Prostate gland (tissue), 2 donors: ENCODE measurements at regions not wholly inside any gene's neighbourhood (a gene's known extent, or its start where the extent isn't known, plus 50 kb on each side); places are given as distances from the start of the nearest gene placed in this dataset.

Source experiments
- DNase-seq: peaks from one replicate; pipeline ENCODE4 v3.0.0-alpha.2; 2019; ENCODE audit warnings: low spot score
- H3K27ac ChIP-seq, 2 donors: fragments of 200-600 bp; sonication (generic); 2 replicates each; pipeline ENCODE4 v1.5.1; 2017 to 2019
- H3K27me3 ChIP-seq: fragments of 200-600 bp; sonication (generic); replicated peaks from 2 replicates; pipeline ENCODE4 v1.5.1; 2019; ENCODE audit not compliant: insufficient read depth
- H3K36me3 ChIP-seq, 2 donors: fragments of 200-600 bp; sonication (generic); 1 replicate in 1 of 2; 2 replicates in 1 of 2; pipeline versions ENCODE4 v1.5.1 to v1.8.1; 2017 to 2019
- H3K4me1 ChIP-seq: fragments of 200-600 bp; sonication (generic); replicated peaks from 2 replicates; pipeline ENCODE4 v1.5.1; 2019
- H3K4me3 ChIP-seq, 2 donors: fragments of 200-600 bp; sonication (generic); 2 replicates each; pipeline ENCODE4 v1.5.1; 2017 to 2019
- H3K9me3 ChIP-seq: fragments of 200-600 bp; sonication (generic); 2 replicates; pipeline ENCODE4 v1.5.1; 2017
- CTCF ChIP-seq, 4 experiments: fragments of 200-600 bp in 2 of 4; fragments of 450-650 bp in 2 of 4; sonication (generic) in 2 of 4; IDR thresholded peaks; 1 replicate in 3 of 4; 2 replicates in 1 of 4; pipeline ENCODE4 v1.5.1; 2016 to 2019; ENCODE audit warnings: antibody characterized with exemption in 4 of 4, mild to moderate bottlenecking in 2 of 4, moderate library complexity in 2 of 4
- POLR2A ChIP-seq: fragments of 450-650 bp; IDR thresholded peaks from one replicate; pipeline ENCODE4 v1.6.1; 2016; ENCODE audit warnings: antibody characterized with exemption, mild to moderate bottlenecking
- POLR2AphosphoS5 ChIP-seq: sonication (generic); formaldehyde crosslinking; IDR thresholded peaks from one replicate; pipeline ENCODE4 v1.6.1; 2017; ENCODE audit warnings: antibody characterized with exemption
- WGBS: methylation state at CpG from one replicate; pipeline ENCODE4 v1.1.5; 2018; 5-methylcytosine and 5-hydroxymethylcytosine counted together
- intact Hi-C: fragments of 100-400 bp; cut with DNase I; formaldehyde crosslinking; loops from one replicate; pipeline ENCODE4 v1.14.2; 2022
- small RNA-seq, 2 donors: library from RNA; depleted of rRNA; stranded (forward); fragments of <200 nt; gene quantifications; one replicate each; pipeline ENCODE3, GENCODE V24; 2016

GRCh38 chrY:7177631-7178030 is 266.1 kb upstream of the AMELY start:
- H3K27ac ChIP-seq, result no peak overlapping the region
- 22% methylated on average over 5 of the region's 5 CpGs for WGBS
- no peaks in the 10 kb centered on the region for H3K4me1 ChIP-seq
- H3K4me3 ChIP-seq, result no peak overlapping the region
- no peak for DNase-seq
- no peaks in the 10 kb centered on the region for H3K36me3 ChIP-seq
- TF ChIP-seq POLR2AphosphoS5, result no peak
- TF ChIP-seq CTCF (IDR thresholded peaks at IDR 0.05), result no peak
- no peak for TF ChIP-seq POLR2A
- no peaks in the 10 kb centered on the region for H3K9me3 ChIP-seq
- intact Hi-C loops, result no loop called here
- no peaks in the 10 kb centered on the region for H3K27me3 ChIP-seq

DNA sequence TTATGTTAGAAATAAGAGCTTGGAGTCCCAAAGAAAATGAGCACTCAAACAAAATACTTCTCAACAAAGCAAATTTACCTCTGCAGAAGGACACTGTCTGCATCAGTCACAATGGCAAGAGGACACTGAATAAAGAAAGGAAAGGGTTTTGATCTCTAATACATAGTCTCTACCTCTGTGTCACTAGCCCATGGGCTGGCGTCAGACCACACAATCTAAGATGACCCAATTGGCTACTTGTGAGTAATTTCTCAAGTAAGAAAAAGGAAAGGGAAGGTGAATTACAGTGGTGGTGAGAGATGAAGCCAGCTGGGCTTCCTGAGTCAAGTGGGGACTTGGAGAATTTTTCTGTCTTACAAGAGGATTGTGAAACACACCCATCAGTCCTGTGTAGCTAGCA is 257.9 kb upstream of the AMELY start:
- DNase-seq, result no peak
- intact Hi-C loops, result no loop called here
- H3K4me1 ChIP-seq, result no peaks in the 10 kb centered on the region
- no peak overlapping the region for H3K4me3 ChIP-seq
- TF ChIP-seq POLR2AphosphoS5, result no peak
- TF ChIP-seq CTCF (IDR thresholded peaks at IDR 0.05), result no peak
- no peak for TF ChIP-seq POLR2A
- H3K9me3 ChIP-seq, result no peaks in the 10 kb centered on the region
- H3K36me3 ChIP-seq, result no peaks in the 10 kb centered on the region
- no peak overlapping the region for H3K27ac ChIP-seq
- WGBS, result 92% methylated on average over 1 of the region's 1 CpG
- H3K27me3 ChIP-seq, result no peaks in the 10 kb centered on the region

- WGBS, result 90% methylated on average over 5 of the region's 5 CpGs
- H3K27me3 ChIP-seq, result no peaks in the 10 kb centered on the region
- intact Hi-C loops, result no loop called here
- DNase-seq, result no peak
- no peaks in the 10 kb centered on the region for H3K4me1 ChIP-seq
- TF ChIP-seq CTCF (IDR thresholded peaks at IDR 0.05) (no peak), POLR2A (no peak), POLR2AphosphoS5 (no peak)
- no peak overlapping the region for H3K27ac ChIP-seq
- no peaks in the 10 kb centered on the region for H3K9me3 ChIP-seq
- no peaks in the 10 kb centered on the region for H3K36me3 ChIP-seq
- H3K4me3 ChIP-seq, result no peak overlapping the region
These were observed 229.9 kb upstream of the AMELY start for GRCh38 chrY:7141477-7141876.

Small RNA genes lying in the stretch of these regions (small RNA-seq; reads per million reads assigned to genes)
- gene RF00019 (0 reads per million in 2 donors), gene RN7SKP282 (0 reads per million in 2 donors), gene RNU6-521P (0 reads per million in 2 donors)
